Neural cell (in vitro differentiated cells): ENCODE measurements at regions not wholly inside any gene's neighbourhood (a gene's known extent, or its start where the extent isn't known, plus 50 kb on each side); places are given as distances from the start of the nearest gene placed in this dataset.

ENCODE experiments used
- EP300 ChIP-seq: fragments of 450-650 bp; conservative IDR thresholded peaks from 2 replicates; pipeline ENCODE4 v1.6.1; 2014; ENCODE audit warnings: antibody characterized with exemption, mild to moderate bottlenecking, moderate library complexity; ENCODE audit not compliant: poor library complexity, severe bottlenecking
- EZH2 ChIP-seq: fragments of 200-600, 300-800 bp; shearing (Covaris generic), sonication (generic); IDR thresholded peaks from 2 replicates; pipeline ENCODE4 v1.6.1; 2014; ENCODE audit warnings: antibody characterized with exemption, low read length, borderline replicate concordance, mild to moderate bottlenecking; ENCODE audit not compliant: insufficient read depth, poor library complexity, severe bottlenecking
- POLR2AphosphoS5 ChIP-seq: IDR thresholded peaks from 2 replicates; pipeline ENCODE4 v1.6.1; 2012
- REST ChIP-seq: IDR thresholded peaks from 2 replicates; pipeline ENCODE4 v1.6.1; 2012; ENCODE audit warnings: borderline replicate concordance
- SMC3 ChIP-seq: fragments of 450-650 bp; conservative IDR thresholded peaks from 2 replicates; pipeline ENCODE4 v1.6.1; 2014; ENCODE audit warnings: antibody characterized with exemption, mild to moderate bottlenecking, moderate library complexity; ENCODE audit not compliant: poor library complexity
- TF ChIP-seq, protein P1 (sequence below): fragments of 450-650 bp; IDR thresholded peaks from 2 replicates; pipeline ENCODE4 v1.5.1; 2014; ENCODE audit warnings: antibody characterized with exemption, mild to moderate bottlenecking, moderate library complexity; ENCODE audit not compliant: poor library complexity, severe bottlenecking

DNA sequence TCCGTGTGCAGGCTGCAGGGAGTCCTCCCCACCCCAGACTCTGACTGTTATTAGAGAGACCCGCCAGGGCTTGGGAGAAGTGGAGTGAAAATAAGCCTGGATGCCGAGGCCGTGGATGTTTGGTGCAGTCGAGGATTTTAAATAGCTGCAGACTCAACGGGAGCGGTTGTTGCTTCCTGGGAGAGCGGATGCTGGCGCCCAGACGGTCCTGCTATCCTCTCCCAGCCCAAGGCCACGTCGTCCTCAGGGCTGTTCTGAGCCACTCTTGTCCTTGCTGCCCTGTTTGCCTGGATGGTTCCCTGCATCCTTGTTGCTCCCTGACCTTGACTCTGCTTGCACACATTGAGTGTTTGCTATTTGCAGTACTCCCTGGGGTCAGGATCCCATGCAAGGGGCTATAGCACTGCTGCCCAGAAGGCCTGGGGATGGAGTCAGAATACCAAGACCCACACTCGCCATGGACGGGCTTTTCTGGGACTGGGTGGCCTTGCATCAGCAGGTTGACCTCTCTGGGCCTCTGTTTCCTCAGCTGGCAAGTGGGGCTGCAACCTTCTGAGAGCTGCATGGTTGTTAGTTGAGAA is 205.3 kb upstream of the C1orf174 start:
- TF ChIP-seq EZH2 (no peak), POLR2AphosphoS5 (no peak), SMC3 (no peak), EP300 (no peak), REST (no peak)
- TF ChIP-seq, protein P1, sequence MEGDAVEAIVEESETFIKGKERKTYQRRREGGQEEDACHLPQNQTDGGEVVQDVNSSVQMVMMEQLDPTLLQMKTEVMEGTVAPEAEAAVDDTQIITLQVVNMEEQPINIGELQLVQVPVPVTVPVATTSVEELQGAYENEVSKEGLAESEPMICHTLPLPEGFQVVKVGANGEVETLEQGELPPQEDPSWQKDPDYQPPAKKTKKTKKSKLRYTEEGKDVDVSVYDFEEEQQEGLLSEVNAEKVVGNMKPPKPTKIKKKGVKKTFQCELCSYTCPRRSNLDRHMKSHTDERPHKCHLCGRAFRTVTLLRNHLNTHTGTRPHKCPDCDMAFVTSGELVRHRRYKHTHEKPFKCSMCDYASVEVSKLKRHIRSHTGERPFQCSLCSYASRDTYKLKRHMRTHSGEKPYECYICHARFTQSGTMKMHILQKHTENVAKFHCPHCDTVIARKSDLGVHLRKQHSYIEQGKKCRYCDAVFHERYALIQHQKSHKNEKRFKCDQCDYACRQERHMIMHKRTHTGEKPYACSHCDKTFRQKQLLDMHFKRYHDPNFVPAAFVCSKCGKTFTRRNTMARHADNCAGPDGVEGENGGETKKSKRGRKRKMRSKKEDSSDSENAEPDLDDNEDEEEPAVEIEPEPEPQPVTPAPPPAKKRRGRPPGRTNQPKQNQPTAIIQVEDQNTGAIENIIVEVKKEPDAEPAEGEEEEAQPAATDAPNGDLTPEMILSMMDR, result no peak
